Peyer's patch (tissue), 4 donors: ENCODE measurements at regions not wholly inside any gene's neighbourhood (a gene's known extent, or its start where the extent isn't known, plus 50 kb on each side); places are given as distances from the start of the nearest gene placed in this dataset.
"Not testable (repeated sequence)": the region's sequence is repeated elsewhere in the genome, so short reads cannot be mapped to it uniquely, and the experiment has no call there.

Experiments
- DNase-seq, 3 donors: peaks; one replicate each; pipeline ENCODE4 v3.0.0-alpha.2; 2017 to 2019
- H3K27ac ChIP-seq, 4 donors: fragments of 200-600 bp; sonication (generic); one replicate each; pipeline ENCODE4 v1.5.1; 2016 to 2019
- H3K27me3 ChIP-seq, 2 donors: fragments of 200-600 bp; sonication (generic); one replicate each; pipeline ENCODE4 v1.5.1; 2019
- H3K36me3 ChIP-seq, 3 donors: fragments of 200-600 bp; sonication (generic); one replicate each; pipeline ENCODE4 v1.5.1; 2016 to 2019
- H3K4me1 ChIP-seq, 4 donors: fragments of 200-600 bp; sonication (generic); one replicate each; pipeline ENCODE4 v1.5.1; 2016 to 2019
- H3K4me3 ChIP-seq, 4 donors: fragments of 200-600 bp; sonication (generic); 1 replicate in 3 of 4; 2 replicates in 1 of 4; pipeline ENCODE4 v1.5.1; 2016 to 2019; ENCODE audit warnings: mild to moderate bottlenecking in 1 of 4
- H3K9me3 ChIP-seq, 4 donors: fragments of 200-600 bp; sonication (generic); one replicate each; pipeline ENCODE4 v1.5.1; 2016 to 2019; ENCODE audit warnings: mild to moderate bottlenecking in 1 of 4
- CTCF ChIP-seq, 6 experiments: fragments of 450-650 bp in 4 of 6; fragments of 200-600 bp in 2 of 6; sonication (generic) in 1 of 6; IDR thresholded peaks; one replicate each; pipeline ENCODE4 v1.5.1; 2017 to 2019; ENCODE audit warnings: antibody characterized with exemption in 6 of 6, mild to moderate bottlenecking in 3 of 6, moderate library complexity in 1 of 6
- POLR2A ChIP-seq, 2 donors: fragments of 450-650 bp; IDR thresholded peaks; one replicate each; pipeline ENCODE4 v1.5.1; 2017; ENCODE audit warnings: antibody characterized with exemption in 2 of 2, mild to moderate bottlenecking in 2 of 2, moderate library complexity in 2 of 2

- H3K4me3 ChIP-seq, result no peak overlapping the region
- TF ChIP-seq POLR2A (IDR thresholded peaks at IDR 0.05) (no peak), CTCF (IDR thresholded peaks at IDR 0.05) (no peak)
- DNase-seq, result no peak
- H3K36me3 ChIP-seq, result no peaks in the 10 kb centered on the region
- no peaks in the 10 kb centered on the region for H3K4me1 ChIP-seq
- H3K27ac ChIP-seq, result no peak overlapping the region
- no peaks in the 10 kb centered on the region for H3K27me3 ChIP-seq
- H3K9me3 ChIP-seq, result no peaks in the 10 kb centered on the region
These were observed 212.4 kb downstream of the UTP18 start for GRCh38 chr17:51472670-51473205.

GRCh38 chr17:51474764-51475163 is 214.4 kb downstream of the UTP18 start:
- no peak for DNase-seq
- Histone ChIP-seq H3K9me3 (no peaks in the 10 kb centered on the region), H3K4me3 (no peak overlapping the region), H3K4me1 (no peaks in the 10 kb centered on the region), H3K36me3 (no peaks in the 10 kb centered on the region), H3K27ac (no peak overlapping the region), H3K27me3 (no peaks in the 10 kb centered on the region)
- TF ChIP-seq CTCF (IDR thresholded peaks at IDR 0.05), result no peak
- no peak for TF ChIP-seq POLR2A (IDR thresholded peaks at IDR 0.05)

- Histone ChIP-seq H3K36me3 (no peaks in the 10 kb centered on the region), H3K9me3 (no peaks in the 10 kb centered on the region), H3K4me1 (no peaks in the 10 kb centered on the region), H3K27ac (no peak overlapping the region), H3K4me3 (no peak overlapping the region), H3K27me3 (no peaks in the 10 kb centered on the region)
- TF ChIP-seq CTCF (IDR thresholded peaks at IDR 0.05) (no peak), POLR2A (IDR thresholded peaks at IDR 0.05) (no peak)
- no peak for DNase-seq
These were observed 215.4 kb downstream of the UTP18 start for GRCh38 chr17:51475730-51476129.

- Histone ChIP-seq H3K27ac (no peak overlapping the region), H3K9me3 (peaks cover 0 to 4% (median 0%) of the 10 kb centered on the region in 4 donors), H3K36me3 (no peaks in the 10 kb centered on the region), H3K27me3 (no peaks in the 10 kb centered on the region), H3K4me3 (no peak overlapping the region), H3K4me1 (no peaks in the 10 kb centered on the region)
- no peak for DNase-seq
- TF ChIP-seq POLR2A (IDR thresholded peaks at IDR 0.05) (no peak), CTCF (IDR thresholded peaks at IDR 0.05) (no peak)
These were observed 219.0 kb downstream of the UTP18 start for GRCh38 chr17:51479303-51479702.

- H3K27me3 ChIP-seq, result no peaks in the 10 kb centered on the region
- H3K4me3 ChIP-seq, result no peak overlapping the region
- no peaks in the 10 kb centered on the region for H3K4me1 ChIP-seq
- H3K9me3 ChIP-seq, result peaks cover 0 to 4% (median 0%) of the 10 kb centered on the region in 4 donors
- DNase-seq, result no peak
- H3K27ac ChIP-seq, result no peak overlapping the region
- TF ChIP-seq POLR2A (IDR thresholded peaks at IDR 0.05) (no peak), CTCF (IDR thresholded peaks at IDR 0.05) (no peak)
- H3K36me3 ChIP-seq, result no peaks in the 10 kb centered on the region
These were observed 221.0 kb downstream of the UTP18 start for GRCh38 chr17:51481370-51481769.

GRCh38 chr17:51482248-51482647 is 221.9 kb downstream of the UTP18 start:
- not testable (repeated sequence) for H3K4me1 ChIP-seq, H3K4me3 ChIP-seq, DNase-seq, H3K27ac ChIP-seq, H3K27me3 ChIP-seq, H3K9me3 ChIP-seq, H3K36me3 ChIP-seq
